Activated CD8-positive, alpha-beta memory T cell treated with anti-CD3 and anti-CD28 coated beads for 36 hours (primary cell): ENCODE measurements at regions not wholly inside any gene's neighbourhood (a gene's known extent, or its start where the extent isn't known, plus 50 kb on each side); places are given as distances from the start of the nearest gene placed in this dataset.

ENCODE experiments used
- CTCF ChIA-PET: fragments of 350-600 bp; sonication (Branson Sonifier 250); formaldehyde crosslinking; loops from one replicate; lab custom pipeline; 2021; ENCODE audit warnings: antibody characterized with exemption; lab: Charles Lee
- POLR2A ChIA-PET: fragments of 350-600 bp; sonication (Branson Sonifier 250); formaldehyde crosslinking; loops from one replicate; lab custom pipeline; 2021; ENCODE audit warnings: antibody characterized with exemption; lab: Charles Lee

- ChIA-PET POLR2A (no interaction called here), CTCF (no interaction called here)
Measured at GRCh38 chr16:48865520-48865919, 255.5 kb upstream of the N4BP1 start.

GRCh38 chr16:48864055-48864454 lies 254.1 kb upstream of the N4BP1 start:
- CTCF ChIA-PET: no interaction called here
- POLR2A ChIA-PET: no interaction called here

- ChIA-PET POLR2A (no interaction called here), CTCF (no interaction called here)
Measured at GRCh38 chr16:48862087-48862532, 252.1 kb upstream of the N4BP1 start.

- ChIA-PET CTCF (no interaction called here), POLR2A (no interaction called here)
Measured at GRCh38 chr16:48860341-48860740, 250.4 kb upstream of the N4BP1 start.

GRCh38 chr16:48852951-48853350 lies 243.0 kb upstream of the N4BP1 start:
- POLR2A ChIA-PET: no interaction called here
- CTCF ChIA-PET: no interaction called here

- CTCF ChIA-PET: no interaction called here
- POLR2A ChIA-PET: no interaction called here
Measured at GRCh38 chr16:48852458-48852857, 242.5 kb upstream of the N4BP1 start.

- ChIA-PET POLR2A (no interaction called here), CTCF (no interaction called here)
Measured at GRCh38 chr16:48850097-48850770, 240.3 kb upstream of the N4BP1 start.

- ChIA-PET POLR2A (no interaction called here), CTCF (no interaction called here)
Measured at GRCh38 chr16:48846277-48846676, 236.3 kb upstream of the N4BP1 start.

- CTCF ChIA-PET: no interaction called here
- POLR2A ChIA-PET: no interaction called here
Measured at GRCh38 chr16:48845261-48845660, 235.3 kb upstream of the N4BP1 start.

- POLR2A ChIA-PET: no interaction called here
- CTCF ChIA-PET: no interaction called here
Measured at GRCh38 chr16:48838349-48838748, 228.4 kb upstream of the N4BP1 start.

- CTCF ChIA-PET: no interaction called here
Measured at GRCh38 chr16:48836636-48837035, 226.7 kb upstream of the N4BP1 start.

GRCh38 chr16:48836067-48836466 lies 226.1 kb upstream of the N4BP1 start:
- ChIA-PET POLR2A (no interaction called here), CTCF (no interaction called here)

More at GRCh38 chr16:48836636-48837035, 226.7 kb upstream of the N4BP1 start:
- POLR2A ChIA-PET: no interaction called here

GRCh38 chr16:48834576-48834975 lies 224.6 kb upstream of the N4BP1 start:
- CTCF ChIA-PET: no interaction called here
- POLR2A ChIA-PET: no interaction called here

GRCh38 chr16:48833461-48833860 lies 223.5 kb upstream of the N4BP1 start:
- POLR2A ChIA-PET: no interaction called here
- CTCF ChIA-PET: no interaction called here

GRCh38 chr16:48831076-48831722 lies 221.2 kb upstream of the N4BP1 start:
- ChIA-PET CTCF (no interaction called here), POLR2A (no interaction called here)

- CTCF ChIA-PET: no interaction called here
- POLR2A ChIA-PET: no interaction called here
Measured at GRCh38 chr16:48829336-48830310, 219.6 kb upstream of the N4BP1 start.

GRCh38 chr16:48824271-48824670 lies 214.3 kb upstream of the N4BP1 start:
- ChIA-PET CTCF (no interaction called here), POLR2A (no interaction called here)

- CTCF ChIA-PET: no interaction called here
- POLR2A ChIA-PET: no interaction called here
Measured at GRCh38 chr16:48822431-48822830, 212.5 kb upstream of the N4BP1 start.

GRCh38 chr16:48820379-48820778 lies 210.4 kb upstream of the N4BP1 start:
- POLR2A ChIA-PET: no interaction called here

GRCh38 chr16:48818257-48818656 lies 208.3 kb upstream of the N4BP1 start:
- ChIA-PET POLR2A (no interaction called here), CTCF (no interaction called here)

More at GRCh38 chr16:48820379-48820778, 210.4 kb upstream of the N4BP1 start:
- CTCF ChIA-PET: no interaction called here
